Activated naive CD4-positive, alpha-beta T cell treated with anti-CD3 and anti-CD28 coated beads, Interleukin-2, amount 50 U/mL, for 16 hours (primary cell): ENCODE measurements at regions not wholly inside any gene's neighbourhood (a gene's known extent, or its start where the extent isn't known, plus 50 kb on each side); places are given as distances from the start of the nearest gene placed in this dataset.
"Not testable (repeated sequence)": the region's sequence is repeated elsewhere in the genome, so short reads cannot be mapped to it uniquely, and the experiment has no call there.

ENCODE experiments used
- DNase-seq: peaks from one replicate; pipeline ENCODE4 v3.0.0-alpha.2; 2020

DNA sequence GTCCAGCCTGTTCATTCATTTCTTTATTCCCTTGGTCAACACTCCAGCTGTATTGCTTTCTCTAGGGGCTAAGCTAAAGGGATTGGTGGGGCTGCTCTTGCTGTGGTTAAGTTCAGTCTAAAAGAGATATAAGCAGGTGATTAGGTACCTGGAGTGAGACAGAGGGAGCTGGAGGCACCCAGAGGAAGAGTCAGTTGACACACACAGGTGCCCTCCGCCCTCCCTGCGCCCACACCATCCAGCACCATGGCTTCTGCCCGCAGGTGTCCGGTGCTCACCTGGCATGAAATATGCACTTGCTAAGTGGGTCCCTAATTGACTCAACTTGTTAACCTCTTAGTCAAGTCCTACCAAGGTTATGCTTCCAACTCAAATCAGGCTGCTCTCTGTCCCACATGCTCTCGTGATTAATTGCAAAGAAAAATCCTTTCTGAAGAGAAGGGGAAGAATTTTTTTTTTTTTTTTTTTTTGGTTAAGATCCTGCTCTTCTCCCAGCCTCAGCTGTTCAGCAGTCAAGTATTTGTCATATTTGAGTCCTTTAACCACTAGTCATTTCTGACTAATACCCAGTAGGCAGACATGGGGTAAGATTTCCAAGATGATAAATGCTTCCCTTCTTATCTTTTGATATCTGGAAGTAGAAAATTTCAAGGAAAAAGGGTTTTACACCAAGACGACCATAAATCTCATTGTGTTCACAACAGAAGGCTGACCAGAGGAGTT, 199.8 kb upstream of the WSCD1 start:
- no peak for DNase-seq

DNA sequence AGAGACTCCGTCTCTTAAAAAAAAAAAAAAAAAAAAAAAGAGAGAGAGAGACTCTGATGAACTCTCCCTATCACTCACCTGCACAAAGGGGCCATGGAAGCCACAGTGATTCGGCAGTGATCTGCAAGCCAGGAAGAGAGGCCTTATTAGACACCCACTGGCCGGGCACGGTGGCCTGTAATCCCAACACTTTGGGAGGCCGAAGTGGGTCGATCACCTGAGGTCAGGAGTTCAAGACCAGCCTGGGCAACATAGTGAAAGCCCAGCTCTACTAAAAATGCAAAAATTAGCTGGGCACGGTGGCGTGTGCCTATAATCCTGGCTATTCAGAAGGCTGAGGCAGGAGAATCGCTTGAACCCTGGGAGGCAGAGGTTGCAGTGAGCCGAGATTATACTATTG, 198.5 kb upstream of the WSCD1 start:
- no peak for DNase-seq

DNA sequence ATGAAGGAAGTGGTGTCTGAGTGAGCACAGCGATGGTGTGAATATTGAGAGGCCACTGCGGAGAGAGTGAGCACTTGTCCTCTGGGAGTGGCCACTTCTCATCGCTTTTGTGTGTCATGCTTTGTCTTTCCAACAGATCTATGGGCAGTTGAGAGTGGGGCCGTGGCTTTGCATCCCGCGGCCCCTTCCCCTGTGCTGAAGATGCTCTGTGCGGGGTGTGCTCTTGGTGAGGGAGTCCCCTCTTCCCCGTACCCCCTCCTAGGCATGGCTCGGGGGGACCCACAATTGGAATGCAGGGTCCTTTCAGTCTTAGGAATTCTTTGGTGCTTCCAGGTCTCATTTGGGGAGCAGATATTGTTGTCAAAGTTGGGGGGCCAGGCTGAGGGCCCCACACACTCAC, 197.3 kb upstream of the WSCD1 start:
- DNase-seq, result no peak

DNA sequence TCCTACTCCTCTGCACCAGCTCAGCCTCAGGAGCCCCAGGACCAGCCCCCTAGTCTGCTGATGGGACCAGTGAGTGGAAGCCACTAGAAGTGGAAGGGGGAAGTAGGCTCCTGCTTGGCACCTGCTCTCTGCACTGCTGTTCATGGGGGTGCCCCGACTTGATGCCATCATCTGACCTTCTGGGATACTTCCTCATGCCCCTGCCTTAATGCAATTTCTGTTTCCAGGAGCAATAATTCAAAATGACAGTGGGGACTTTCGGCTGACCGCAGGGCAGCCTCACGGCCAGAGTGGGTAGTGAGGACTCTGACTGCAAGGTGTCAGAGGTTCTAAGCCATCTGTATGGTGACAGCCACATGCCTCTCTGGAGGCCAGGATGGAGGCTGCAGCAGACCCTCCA, 196.4 kb upstream of the WSCD1 start:
- no peak for DNase-seq

DNA sequence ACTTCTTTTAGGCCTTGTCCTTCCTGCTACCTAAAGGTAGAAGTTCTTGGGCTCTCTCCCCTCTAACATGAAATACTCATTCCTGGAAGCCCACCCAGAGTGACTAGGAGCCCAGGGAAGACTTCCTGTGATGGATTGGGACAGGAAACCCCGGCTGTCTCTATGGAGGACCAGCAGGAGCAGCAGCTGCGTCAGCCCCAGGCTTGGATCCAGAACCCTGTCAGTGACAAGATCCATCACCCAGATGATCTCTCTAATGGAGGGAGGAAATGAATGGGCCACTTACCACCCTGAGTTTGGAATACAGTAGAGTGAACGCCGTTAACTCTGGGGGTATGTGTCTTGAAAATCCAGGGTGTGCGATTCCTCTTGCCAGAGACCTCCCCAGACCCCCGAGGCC, 195.7 kb upstream of the WSCD1 start:
- no peak for DNase-seq

DNA sequence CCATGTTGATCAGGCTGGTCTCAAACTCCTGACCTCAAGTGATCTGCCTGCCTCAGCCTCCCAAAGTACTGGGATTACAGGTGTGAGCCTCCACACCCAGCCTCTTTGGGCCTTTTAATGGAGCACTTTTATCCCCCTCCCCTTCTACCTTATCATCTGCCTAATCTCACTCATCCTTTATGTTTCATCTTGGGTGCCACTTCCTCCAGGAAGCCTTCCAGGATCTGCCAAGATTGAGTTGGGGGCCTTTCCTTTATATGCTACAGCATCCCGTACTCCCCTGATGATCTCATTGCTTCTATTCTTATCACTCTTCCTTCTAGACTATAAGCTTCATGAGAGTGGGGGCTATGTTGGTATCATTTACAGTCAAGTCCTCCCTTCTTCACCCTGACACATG, 192.8 kb upstream of the WSCD1 start:
- DNase-seq, result no peak

DNA sequence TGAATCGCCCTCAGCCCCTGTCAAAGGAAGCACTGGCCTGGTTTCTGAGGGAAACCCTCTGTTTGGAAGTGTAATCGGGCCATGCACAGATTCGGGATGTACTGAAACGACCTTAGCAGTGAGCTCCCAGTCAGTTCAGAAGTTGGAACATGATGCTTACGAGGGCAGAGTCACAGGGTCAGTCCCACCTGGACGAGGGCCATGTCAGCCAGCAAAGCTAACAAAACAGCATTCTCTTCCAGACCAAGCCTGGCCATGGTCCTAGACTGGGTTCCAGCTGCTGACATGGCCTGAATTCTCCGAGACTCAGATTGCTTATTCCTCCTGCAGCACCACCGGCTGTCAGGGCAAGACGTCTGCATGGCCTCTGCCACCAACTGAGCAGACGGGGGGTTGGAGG, 192.2 kb upstream of the WSCD1 start:
- no peak for DNase-seq

DNA sequence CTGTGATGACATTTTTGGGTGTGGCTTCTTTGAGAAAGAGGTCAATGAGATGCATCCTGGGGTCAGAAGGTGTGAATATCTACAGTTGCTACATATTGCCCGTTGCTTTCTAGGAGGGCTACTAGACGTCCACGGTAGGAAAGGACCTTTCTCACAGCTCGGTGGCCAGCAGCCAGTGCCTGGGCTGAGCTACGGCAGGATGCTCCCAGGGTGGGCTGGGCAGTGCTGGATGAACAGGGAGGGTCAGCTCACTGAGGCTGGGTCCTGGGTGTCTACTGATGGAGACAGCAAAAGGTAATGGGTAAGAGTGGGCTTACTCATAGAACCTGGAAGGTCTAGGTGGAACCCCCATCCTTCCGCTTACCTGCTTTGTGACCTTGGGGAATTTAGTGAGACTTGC, 188.3 kb upstream of the WSCD1 start:
- no peak for DNase-seq

DNA sequence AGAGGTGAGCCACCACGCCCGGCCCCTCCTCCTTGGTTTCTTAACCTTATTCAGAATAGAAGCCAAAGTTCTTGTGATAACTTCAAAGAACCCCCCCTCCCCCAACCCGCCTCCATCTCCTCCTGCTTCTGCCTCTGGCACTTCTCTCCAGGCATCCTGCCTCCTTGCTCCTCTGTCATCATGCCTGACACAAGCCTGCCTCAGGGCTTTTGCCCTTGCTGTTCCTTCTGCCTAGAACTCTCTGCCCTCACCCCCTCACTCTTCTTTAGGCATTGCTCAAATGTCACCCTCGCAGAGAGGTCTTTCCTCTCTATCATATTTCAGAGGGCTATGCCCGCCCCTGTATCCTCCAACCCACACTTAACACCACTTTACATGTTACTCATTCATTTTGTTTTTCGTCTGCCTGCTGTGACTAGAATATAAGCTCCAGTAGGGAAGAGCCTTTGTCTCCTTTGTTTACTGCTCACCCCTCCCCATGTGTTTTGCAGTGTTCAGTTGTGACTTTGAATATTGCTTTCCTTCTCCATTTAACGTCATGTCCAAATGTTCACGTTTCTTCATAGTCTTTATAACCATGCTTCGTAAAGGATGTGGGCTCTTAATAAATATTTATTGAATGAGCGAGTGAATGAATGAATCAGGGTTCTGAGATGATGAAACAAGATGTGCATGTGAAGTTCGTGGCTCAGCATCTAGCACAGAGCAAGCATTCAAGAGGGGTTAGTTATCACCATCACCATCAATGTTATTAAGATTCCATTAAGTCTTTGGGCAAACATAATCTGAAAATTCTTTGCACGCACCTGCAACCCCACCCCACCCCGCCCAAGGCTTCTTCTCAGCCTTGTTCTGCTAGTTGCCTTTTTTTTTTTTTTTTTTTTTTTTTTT, 186.2 kb upstream of the WSCD1 start:
- no peak for DNase-seq

DNA sequence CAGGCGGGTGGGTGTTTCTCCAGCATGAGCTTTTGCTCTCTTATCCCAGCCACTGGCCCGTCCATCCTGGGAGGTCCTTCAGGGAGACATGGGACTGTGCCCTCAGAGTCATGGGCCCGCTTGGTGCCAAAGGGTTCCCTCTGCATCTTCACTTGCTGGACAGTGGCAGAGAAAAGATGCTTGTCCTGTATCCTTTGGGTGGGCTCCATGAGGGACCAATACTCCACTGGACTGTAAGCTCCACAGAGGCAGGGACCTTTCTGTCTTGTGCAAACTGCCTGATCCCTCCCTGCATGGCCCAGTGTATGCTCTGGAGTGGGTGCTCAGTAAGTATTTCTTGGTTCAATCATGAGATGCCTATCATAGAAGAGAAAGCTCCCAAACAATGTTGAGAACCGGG, 184.8 kb upstream of the WSCD1 start:
- no peak for DNase-seq

DNA sequence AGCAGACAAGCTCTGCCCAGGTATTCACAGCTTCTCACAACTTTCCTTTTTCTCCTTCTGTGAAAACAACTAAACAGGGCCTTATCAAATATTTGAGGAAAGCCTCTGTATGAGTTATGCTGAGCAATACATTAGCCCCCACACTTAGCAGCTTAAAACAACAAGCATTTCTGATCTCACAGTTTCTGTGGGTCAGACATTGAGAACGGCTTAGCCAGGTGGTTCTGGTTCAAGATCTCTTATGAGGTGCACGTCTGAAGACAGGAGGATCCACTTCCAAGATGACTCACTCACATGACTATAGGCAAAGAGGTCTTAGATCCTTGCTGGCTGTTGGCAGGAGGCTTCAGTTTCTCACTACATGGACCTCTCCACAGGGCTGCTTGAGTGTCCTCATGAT, 181.4 kb upstream of the WSCD1 start:
- no peak for DNase-seq

DNA sequence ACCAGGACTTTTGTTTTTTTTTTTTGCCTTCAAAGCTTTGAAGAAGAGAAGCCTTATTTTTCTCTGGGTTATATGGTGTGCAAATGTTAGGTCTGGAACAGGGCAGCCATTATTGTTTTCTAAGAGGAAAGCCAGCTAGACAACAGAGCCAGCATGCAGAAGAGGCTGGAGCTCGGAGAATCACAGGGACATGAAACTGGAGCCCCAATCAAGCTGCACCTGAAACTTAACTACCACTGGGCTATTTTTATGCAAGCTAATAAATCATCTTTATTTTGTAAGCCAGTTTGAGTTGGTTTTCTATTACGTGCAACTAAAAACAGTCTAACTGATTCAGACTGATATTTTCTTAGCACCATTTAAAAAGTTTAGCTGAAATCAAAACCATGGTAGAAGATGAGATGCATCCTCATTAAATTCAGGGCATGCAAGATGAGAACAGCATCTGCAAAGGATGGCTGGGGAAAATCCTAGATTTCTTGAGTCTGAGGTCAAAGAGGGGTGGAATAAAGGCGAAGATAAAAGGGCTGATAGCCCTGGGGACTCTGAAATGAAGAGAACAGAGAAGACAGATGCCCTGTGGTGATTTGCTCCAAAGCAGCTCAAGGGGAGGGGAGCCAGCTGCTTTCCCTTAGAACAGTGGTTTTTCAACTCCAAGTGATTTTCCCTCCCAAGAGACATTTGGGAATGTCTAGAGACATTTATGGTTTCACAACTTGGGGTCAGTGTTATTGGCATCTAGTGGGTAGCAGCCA, 177.1 kb upstream of the WSCD1 start:
- DNase-seq, result no peak

DNA sequence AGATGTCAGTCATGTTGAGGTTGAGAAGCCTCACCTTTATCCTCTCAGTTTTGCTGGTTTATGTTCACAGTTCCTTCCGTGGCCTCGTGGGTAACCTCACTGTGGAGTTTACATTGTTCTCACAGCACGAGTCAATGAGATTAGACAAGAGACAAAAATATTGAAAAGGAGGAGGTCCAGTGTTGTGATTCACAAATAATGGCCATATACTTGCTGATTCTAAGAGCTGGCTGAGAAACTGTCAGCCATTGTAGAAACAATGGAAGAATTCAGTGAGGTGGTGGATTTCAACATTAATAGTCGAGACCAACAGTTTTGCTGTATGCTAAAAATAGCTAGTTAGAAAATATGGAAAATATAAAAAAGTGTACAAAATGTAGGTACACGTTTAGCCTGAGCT, 176.4 kb upstream of the WSCD1 start:
- no peak for DNase-seq

DNA sequence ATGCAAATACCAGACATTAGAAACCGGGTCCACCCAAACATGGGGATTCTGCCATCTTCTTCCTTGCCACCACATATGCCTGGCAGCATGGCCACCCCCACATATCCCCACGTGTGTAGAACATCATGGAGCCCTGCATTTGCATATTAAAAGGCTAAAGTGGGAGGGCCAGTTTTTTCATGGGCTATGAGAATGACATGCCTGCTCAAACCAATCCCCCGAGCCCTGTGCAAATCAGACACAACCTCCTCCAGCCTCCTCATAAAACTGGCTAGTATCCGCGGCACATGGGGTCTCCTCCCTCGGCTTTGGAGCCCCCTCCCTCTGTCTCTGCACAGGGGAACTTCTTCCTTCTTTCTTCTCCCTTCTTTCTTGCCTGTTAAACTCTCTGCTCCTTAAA, 174.9 kb upstream of the WSCD1 start:
- no peak for DNase-seq

DNA sequence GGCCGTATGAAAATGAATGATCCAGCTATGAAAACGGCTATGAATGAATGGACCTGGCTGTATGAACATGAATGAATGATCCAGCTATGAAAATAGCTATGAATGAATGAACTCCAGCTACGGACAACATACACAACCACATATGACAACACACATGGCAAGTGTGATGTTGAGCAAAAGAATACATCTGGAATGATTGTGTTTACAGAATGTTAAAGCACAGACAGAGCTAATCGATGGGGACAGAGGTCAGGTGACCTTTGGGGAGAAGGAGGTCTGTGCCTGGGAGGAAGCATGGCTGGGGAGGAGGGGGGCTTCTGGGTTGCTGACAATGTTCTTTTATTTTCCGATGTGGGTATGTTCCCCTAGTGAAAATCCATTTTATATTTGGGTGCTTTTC, 174.0 kb upstream of the WSCD1 start:
- no peak for DNase-seq

DNA sequence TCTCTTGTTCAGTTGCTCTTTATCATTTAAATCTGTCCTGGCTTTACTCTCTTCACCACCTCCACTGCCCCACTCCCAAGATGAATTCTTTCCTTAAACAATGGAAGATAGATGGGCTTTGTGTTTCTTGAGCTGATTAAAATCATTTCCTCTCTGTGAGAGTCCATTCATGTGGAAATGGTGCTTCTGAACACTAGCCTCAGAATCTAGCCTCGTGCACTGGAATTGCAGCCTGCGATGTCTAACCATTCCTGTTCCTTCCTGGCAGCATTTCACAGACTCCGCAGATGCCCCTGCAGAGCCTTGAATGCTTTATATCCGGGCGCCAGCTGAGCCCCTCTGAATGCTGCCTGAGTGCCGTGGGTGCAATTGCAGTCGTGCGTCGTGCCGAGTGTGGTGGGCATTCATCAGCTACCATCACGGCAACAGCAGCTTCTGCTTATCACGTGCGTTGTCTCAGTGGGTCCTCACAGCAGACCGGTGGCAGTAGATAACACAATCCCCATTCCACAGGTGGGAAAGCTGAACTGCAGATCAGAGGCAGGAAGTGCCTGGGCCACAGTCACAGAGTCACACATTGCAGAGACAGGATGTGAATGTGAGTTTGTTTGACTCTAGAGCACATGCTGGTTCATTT, 172.8 kb upstream of the WSCD1 start:
- DNase-seq, result no peak

DNA sequence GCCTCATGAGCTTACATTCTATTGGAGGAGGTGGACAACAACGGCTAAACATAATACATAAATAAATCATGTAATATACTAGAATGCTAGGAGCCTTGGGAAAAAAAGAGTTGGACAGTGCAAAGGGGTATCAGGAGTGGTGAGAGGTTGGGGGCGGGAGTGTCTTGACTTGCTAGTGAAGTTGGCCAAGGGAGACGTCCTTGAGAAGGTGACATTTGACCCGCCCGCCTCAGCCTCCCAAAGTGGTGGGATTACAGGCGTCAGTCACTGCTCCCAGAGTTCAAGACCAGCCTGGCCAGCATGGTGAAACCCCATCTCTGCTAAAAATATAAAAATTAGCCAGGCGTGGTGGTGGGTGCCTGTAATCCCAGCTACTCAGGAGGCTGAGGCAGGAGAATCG, 172.2 kb upstream of the WSCD1 start:
- not testable (repeated sequence) for DNase-seq

DNA sequence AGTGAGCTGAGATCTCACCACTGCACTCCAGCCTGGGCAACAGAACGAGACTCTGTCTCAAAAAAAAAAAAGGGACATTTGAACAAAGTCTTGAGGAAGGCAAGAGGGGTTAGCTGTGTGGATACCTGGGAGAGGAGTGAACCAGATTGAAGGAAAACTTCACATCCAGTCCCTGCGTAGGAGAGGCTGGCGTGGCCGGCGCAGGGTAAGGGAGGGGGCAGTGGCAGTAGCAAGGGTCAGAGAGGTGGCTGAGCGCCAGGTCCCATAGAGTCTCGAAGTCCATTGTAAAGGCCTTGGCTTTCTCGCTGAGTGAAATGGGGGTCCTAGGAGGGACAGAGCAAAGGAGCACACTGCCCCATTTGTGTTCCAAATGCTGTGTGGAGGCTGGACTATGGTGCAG, 171.8 kb upstream of the WSCD1 start:
- no peak for DNase-seq

DNA sequence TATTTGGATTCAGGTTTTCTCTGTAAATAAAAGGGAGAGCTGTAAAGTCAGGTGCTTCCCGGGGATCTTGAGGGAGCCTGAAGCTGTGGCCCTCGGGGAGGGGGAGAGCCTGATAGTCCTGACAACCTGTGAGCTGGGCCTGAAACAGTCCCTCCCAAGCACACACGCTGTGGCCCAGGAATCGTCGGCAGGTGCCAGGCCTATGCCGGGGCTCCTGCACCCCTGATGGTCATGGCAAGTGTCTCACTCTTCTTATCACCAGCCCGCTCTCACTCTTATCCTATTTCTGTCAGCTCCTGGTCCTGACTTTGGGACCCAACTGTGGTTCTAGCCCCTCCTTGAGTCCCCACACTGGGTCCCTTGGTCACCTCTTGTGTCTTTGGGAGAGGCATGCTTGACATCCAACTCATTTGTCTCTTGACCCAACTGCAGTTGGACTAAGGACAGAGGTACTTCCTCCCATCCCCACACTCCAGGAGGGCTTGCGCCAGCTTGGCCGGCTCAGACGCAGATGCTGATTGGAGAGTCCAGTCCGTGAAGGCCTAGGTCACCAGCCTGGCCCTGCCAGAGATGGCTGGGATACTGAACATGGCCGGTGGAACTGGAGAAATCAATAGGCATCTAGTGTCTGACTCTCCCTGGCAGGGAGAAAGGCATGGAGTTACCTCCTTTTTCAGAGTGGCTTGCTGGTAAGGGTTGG, 170.5 kb upstream of the WSCD1 start:
- no peak for DNase-seq

DNA sequence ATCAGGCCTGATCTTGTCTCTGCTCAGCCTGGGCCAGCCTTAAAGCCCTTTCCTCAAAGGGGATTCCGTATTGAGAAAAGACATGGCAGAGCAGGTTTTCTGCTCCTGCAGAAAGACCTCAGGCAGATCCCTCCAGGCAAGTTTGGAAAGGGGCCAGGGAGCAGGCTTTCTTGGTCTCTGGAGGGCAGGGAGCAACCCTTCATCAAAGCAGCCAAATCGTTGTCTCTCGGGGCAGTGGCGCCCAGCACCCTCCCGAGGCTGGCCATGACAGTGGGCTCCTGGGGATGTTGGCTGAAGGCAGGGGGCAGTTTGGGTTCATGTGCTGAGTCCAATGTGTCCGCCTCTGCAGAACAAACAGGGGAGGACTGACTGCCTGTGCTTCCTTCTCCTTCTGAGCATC, 168.4 kb upstream of the WSCD1 start:
- no peak for DNase-seq

DNA sequence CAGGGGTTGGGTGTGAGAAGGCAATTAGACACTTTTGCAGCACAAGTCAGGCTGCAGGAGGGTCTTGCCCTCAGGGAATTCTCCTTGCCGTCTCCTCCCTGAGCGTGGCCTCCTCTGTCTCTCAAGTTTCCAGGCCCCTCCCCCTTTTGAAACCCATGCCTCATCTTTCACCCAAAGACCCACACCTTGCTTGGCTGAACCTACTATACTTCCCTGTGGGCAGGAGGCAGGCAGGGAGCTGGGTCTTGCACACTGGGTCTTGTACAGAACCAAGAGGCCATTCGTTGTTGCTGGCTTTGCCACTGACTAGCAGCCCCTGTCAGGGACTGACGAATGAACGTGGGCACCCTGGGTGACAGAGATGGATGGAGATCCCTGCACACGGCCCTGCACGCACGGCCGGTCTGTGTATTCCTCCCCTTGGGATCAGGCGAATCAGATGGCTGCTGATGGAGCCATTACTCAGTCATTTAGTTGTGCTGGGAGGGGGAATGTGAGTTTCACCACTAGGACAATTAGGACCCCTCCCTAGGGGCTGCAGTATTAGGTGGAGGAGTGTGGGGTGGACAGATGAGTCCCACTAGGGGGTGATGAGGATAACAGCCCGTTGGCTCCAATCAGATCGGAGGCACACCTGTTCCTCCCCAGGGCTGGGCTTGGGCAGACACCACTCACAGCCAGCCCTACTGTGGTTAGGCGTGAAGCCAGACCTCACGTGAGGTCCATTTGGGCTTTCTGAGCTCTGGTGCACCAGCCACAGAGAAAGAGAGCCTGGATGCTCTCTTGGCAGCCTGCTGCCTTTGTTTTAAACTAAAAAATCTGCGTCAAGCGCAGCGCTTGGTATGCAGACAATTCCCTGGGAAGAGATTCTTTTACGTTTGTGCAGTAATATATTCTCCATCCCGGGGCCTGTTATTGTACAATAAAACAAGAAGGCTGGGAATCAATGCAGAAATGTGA, 167.7 kb upstream of the WSCD1 start:
- DNase-seq, result no peak
